ENCODE measurements at regions not wholly inside any gene's neighbourhood (a gene's known extent, or its start where the extent isn't known, plus 50 kb on each side); places are given as distances from the start of the nearest gene placed in this dataset.

DNA sequence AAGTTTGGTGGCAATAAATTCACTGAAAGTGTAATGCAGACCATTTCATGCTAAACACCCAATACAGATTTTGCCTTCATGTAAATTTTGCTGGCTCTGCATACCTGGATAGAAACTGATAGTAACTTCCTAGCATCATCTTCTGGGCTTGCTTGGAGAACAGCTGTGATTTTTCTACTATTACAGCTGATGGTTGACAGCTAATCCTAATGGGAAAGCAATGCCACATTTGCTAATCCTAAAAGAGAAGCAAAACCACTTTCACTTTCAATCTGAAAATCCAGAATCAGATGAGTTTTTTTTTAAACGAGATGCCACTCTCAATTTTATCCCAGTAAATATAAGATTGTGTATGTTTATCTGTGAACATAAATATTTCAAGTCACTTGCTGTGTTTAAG lies 1035.9 kb downstream of the TRHDE start:
- TF ChIP-seq POLR2A (IDR thresholded peaks at IDR 0.05), result no peak
- TF ChIP-seq, protein P1, sequence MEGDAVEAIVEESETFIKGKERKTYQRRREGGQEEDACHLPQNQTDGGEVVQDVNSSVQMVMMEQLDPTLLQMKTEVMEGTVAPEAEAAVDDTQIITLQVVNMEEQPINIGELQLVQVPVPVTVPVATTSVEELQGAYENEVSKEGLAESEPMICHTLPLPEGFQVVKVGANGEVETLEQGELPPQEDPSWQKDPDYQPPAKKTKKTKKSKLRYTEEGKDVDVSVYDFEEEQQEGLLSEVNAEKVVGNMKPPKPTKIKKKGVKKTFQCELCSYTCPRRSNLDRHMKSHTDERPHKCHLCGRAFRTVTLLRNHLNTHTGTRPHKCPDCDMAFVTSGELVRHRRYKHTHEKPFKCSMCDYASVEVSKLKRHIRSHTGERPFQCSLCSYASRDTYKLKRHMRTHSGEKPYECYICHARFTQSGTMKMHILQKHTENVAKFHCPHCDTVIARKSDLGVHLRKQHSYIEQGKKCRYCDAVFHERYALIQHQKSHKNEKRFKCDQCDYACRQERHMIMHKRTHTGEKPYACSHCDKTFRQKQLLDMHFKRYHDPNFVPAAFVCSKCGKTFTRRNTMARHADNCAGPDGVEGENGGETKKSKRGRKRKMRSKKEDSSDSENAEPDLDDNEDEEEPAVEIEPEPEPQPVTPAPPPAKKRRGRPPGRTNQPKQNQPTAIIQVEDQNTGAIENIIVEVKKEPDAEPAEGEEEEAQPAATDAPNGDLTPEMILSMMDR (IDR thresholded peaks at IDR 0.05), result no peak
